IPS-NIHi7 (cell line): ENCODE measurements at regions not wholly inside any gene's neighbourhood (a gene's known extent, or its start where the extent isn't known, plus 50 kb on each side); places are given as distances from the start of the nearest gene placed in this dataset.

Experiments used
- DNase-seq: peaks from one replicate; pipeline ENCODE4 v3.0.0; 2012; ENCODE audit warnings: mixed read lengths; ENCODE audit errors: extremely low spot score

DNA sequence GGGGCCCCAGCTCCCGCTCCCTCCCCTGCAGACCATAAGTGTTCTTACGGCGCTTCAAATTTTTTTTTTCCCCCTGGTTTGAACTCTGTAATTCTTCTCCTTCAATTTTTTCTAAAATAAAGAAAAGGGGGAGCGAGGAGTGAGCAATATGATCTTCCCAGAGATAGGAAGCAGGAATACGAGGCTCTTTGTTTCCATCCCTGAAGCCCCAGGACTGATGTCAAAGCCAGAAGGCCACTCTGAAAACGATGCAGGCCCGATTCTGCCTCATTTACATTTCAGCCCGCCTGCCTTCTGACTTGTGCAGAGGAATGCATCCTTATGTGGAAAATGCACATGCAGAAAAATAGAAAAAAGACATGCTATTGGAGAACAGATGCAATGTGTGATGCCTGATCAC, 401.5 kb upstream of the MKI67 start:
- no peak for DNase-seq

- no peak for DNase-seq
Observed at GRCh38 chr10:128528167-128528566, 401.9 kb upstream of the MKI67 start.

DNA sequence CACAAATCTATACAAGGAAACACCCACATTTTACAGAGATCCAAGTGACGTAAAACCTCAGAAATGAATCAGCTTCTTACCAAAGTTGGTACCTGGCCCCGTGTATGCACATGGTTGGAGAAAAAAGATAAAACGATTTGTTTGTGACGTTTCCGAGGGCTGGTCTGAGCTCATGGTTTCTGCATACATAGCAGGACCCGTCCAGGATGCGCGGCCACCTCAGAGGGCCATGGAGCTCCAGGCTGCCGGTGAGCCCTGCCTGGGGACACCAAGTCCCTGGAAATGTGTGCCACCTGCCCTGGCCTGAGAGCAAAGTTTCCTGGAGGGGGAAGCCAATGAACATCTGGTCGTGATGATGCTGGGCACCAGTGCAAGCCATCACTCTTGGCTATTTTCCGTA, 402.6 kb upstream of the MKI67 start:
- DNase-seq = no peak

- DNase-seq = no peak
Observed at GRCh38 chr10:128529225-128529624, 403.0 kb upstream of the MKI67 start.

DNA sequence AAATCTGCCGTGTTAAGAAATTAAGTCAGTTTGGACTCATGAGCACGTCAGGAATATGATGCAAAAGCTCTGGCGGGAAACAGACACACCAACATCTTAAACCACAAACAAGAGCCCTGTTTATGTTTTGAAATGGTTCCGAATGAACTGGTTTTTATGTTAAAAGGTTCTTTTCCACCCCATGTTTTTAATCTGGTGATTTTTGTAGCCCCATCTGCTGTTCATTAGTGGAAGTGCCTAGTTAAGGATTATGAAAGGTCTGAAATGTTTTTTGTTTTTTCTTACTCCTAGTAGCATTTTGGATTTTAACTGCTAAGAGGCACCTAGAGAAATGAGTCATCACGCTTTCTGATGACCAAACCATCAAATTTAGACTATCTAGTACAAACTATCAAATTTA, 404.1 kb upstream of the MKI67 start:
- peak; percentile 32 for DNase-seq

GRCh38 chr10:128530946-128531345, 404.7 kb upstream of the MKI67 start:
- DNase-seq = no peak

DNA sequence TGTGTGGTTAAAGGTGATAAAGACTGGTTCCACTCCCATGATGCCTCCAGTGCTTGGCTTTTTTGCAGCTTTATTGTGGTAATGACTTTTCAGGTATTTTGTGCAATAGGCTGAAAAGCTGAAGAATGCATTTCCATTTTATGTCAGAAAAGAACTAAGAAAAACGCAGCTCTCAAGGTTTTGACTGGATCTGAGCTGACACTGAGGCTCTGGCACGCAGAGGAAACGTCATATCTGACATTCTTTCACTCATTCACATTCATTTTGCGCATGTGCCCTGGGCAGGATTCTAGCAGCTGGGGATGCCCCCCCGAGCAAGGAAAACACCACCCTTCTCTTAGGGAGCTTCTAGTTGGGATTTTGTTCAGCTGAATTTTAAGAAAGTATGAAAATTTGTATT, 408.5 kb upstream of the MKI67 start:
- no peak for DNase-seq

- DNase-seq = no peak
Observed at GRCh38 chr10:128536259-128536658, 410.0 kb upstream of the MKI67 start.

DNA sequence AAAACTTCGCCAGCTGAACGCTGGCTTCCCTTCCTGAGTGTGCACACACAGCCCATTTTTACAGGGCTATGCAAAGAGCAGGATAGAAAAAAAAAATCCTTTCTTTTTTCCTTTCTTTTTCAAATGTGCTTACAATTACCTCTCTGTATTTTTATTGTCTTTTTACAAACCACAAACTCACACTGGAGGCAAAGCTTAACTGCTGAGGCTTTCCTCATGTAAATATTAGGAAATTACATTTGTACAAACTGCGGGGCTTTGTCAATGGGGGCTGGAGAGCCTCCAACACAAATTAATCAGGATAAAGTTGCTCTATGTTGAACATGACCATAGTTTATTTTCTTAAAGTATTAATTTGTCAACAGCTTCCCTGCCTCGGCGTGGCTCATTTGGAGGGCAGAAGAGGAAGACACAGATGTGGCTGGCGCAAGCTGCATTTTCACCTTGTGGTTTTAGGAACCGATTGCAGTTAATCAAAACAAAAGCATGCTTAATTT, 411.7 kb upstream of the MKI67 start:
- DNase-seq = no peak

DNA sequence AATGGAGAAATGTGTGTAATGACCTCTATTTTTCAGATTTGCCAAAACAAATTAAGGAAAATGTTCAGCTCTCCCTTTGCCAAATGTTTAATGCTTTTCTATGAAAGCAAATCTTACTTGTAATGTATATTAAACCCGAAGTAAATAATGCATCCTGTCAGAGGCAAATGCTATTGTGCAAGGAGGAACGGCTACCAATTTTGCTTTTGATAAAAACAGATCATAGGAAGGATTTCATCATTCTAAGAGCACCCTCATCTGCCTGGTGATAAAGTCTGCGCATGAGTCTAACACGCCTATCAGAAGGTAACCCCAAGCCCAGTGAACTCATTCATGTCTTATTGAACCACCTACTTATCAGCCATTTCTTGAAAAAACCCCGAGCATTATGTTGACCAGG, 412.4 kb upstream of the MKI67 start:
- no peak for DNase-seq

GRCh38 chr10:128539510-128540127, 413.4 kb upstream of the MKI67 start:
- no peak for DNase-seq

GRCh38 chr10:128540128-128540762, 414.0 kb upstream of the MKI67 start:
- DNase-seq = peak; percentile 22

- DNase-seq = peak; percentile 73
Observed at GRCh38 chr10:128540781-128541761, 414.8 kb upstream of the MKI67 start.

GRCh38 chr10:128541926-128542475, 415.8 kb upstream of the MKI67 start:
- no peak for DNase-seq

DNA sequence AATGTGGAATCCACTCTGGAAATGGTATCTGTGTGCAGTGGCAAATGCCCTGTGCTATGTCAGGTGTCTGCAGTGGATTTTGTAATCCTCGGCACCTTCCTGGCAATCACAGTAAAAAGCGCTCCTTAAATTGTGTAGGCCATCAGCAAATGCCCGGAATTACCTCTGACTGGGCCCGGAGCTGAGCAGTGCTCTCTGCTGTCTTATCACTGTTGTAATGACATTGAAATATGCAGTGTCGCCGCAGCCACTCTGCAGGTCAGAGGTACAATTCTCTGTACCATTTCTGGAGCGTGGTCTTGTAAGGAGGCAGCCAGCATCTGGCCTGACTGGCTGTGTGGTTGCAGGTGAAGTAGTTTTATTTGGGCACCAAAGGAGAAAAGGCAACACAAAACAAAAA, 416.4 kb upstream of the MKI67 start:
- DNase-seq = no peak

- DNase-seq = no peak
Observed at GRCh38 chr10:128543151-128543550, 416.9 kb upstream of the MKI67 start.

DNA sequence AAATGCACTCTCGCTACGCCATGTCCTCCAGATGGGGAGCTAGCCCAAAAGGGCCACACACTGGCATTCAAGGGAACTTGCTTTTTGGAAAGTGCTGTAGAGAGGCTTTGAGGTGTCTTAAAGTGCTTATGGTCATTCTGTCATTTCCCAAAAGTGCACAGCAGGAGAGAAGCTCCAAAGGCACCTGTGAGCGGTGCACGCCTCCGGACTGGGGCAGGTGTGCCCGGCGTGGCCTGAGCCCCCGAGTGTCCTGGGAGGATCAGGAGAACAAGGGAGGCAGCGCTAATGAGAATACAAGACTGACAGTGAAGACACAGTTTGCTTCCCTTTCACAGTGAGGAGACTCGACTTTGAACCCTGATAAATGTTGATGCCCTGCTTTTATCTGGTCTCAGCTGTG, 419.0 kb upstream of the MKI67 start:
- no peak for DNase-seq

DNA sequence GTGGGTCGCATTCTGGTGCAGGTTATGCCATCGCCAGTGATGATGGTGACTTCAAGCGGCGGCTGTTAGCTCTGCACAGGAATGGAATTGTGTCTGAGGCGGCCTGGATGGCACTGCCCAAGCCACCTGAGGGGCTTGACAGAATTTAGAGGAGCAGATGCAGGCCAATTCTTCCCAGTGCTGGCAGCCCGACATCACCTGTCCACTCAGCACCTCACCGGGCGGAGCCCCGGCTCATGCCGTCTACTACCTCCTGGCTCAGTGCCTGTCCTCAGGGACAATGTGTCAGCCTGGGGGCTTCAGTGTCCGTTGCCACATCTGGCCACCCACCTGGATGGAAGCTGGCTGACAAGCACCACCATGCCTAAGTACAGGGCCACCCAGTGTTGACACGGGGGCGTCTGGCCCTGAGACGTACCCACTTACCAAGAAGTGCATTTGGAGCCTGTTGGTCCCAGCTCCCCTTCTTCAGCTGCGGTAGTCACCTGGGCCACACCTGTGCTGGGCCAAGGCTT, 420.5 kb upstream of the MKI67 start:
- DNase-seq = no peak

DNA sequence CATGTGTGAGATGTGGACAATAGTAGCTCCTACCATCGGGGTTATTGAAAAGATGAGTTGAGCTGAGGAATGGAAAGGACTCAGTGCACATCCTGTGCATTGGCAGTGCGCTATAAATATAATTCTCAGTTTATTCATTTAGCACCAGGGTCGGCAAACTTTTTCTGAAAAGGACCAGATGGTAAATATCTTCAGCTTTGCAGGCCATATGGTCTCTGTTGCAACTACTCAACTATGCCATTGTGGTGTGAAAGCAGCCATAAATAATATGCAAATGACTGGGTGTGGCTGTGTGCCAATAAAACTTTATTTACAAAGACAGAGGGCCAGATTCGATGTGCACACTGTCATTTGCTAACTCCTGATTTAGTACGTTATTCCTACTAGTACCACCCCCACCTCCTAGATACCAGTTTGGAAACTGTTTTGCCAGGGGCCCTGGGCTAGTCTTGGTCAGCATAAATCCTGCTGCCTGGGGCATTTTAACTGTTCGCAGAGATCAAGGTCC, 422.9 kb upstream of the MKI67 start:
- no peak for DNase-seq

- no peak for DNase-seq
Observed at GRCh38 chr10:128550045-128550444, 423.8 kb upstream of the MKI67 start.

DNA sequence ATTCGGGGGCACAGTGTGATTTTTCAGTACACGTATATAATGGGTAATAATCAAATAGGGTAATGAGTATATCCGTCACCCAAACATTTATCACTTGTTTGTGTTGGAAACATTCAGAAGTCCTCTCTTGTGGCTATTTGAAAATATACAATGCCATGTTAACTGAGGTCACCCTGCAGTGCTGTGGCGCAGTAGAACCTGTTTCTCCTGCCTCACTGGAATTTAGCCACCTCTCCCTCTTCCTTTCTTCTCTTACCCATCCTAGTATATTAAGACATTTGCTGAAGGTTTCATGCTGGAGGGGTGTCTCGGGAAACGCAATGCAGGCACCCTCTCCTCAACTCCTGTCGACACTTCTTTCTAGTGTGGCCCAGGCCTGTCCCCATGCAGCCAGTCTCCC, 425.3 kb upstream of the MKI67 start:
- no peak for DNase-seq

GRCh38 chr10:128553755-128554154, 427.5 kb upstream of the MKI67 start:
- no peak for DNase-seq
